ENCODE measurements at regions not wholly inside any gene's neighbourhood (a gene's known extent, or its start where the extent isn't known, plus 50 kb on each side); places are given as distances from the start of the nearest gene placed in this dataset.

DNA sequence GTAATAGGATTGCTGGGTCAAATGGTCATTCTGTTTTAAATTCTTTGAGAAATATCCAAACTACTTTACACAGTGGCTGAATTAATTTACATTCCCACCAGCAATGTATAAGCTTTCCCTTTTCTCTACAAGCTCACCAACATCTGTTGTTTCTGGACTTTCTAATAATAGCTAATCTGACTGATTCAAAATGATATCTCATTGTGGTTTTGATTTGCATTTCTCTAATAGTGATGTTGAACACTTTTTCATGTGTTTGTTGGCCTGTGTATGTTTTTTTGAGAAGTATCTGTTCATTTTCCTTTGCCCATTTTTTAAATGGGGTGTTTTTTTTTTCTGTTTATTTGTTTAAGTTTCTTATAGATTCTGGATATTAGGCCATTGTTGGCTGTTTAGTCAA is 659.0 kb upstream of the GNPDA2 start:
- Histone ChIP-seq H3K27me3 (ENCODE audit: control insufficient read depth in 1 of 2, insufficient read depth in 1 of 2, low read length in 2 of 2) (no peaks in the 10 kb centered on the region), H3K27ac (ENCODE audit: low read length, poor library complexity, severe bottlenecking) (no peak overlapping the region), H4K8ac (ENCODE audit: low read length) (no peak overlapping the region), H3K18ac (ENCODE audit: low read depth in 1 of 2, low read length in 2 of 2) (no peak overlapping the region), H2AFZ (ENCODE audit: low read depth, low read length) (no peak overlapping the region), H4K91ac (ENCODE audit: low read length) (no peak overlapping the region), H3K4me2 (ENCODE audit: low read length, poor library complexity, severe bottlenecking) (no peak overlapping the region), H3K4me3 (ENCODE audit: insufficient read depth in 1 of 2, low read depth in 1 of 2, low read length in 2 of 2) (no peak overlapping the region), H2BK5ac (ENCODE audit: low read depth, low read length, poor library complexity, severe bottlenecking) (no peak overlapping the region), H3K9me3 (ENCODE audit: control insufficient read depth, low read length) (no peaks in the 10 kb centered on the region), H2BK12ac (ENCODE audit: low read length in 2 of 2) (no peak overlapping the region), H3K9ac (ENCODE audit: low read length) (no peak overlapping the region), H2AK5ac (ENCODE audit: low read length, severe bottlenecking) (no peak overlapping the region), H3K4me1 (ENCODE audit: control insufficient read depth, insufficient read depth, low read depth, low read length) (no peaks in the 10 kb centered on the region), H2BK15ac (ENCODE audit: low read depth, poor library complexity, severe bottlenecking) (no peak overlapping the region), H3K4ac (ENCODE audit: low read depth in 1 of 2, low read length in 2 of 2) (no peak overlapping the region), H2BK120ac (ENCODE audit: low read depth, low read length) (no peak overlapping the region), H3K79me1 (replicated peaks; ENCODE audit: low read length, poor library complexity, severe bottlenecking) (no peaks in the 10 kb centered on the region), H3K23ac (ENCODE audit: low read length in 2 of 2) (no peak overlapping the region), H3K14ac (ENCODE audit: low read length in 2 of 2) (no peak overlapping the region), H3K36me3 (ENCODE audit: control insufficient read depth in 1 of 2, insufficient read depth in 2 of 2, low read depth in 1 of 2, low read length in 2 of 2) (no peaks in the 10 kb centered on the region)
- no peak for DNase-seq

DNA sequence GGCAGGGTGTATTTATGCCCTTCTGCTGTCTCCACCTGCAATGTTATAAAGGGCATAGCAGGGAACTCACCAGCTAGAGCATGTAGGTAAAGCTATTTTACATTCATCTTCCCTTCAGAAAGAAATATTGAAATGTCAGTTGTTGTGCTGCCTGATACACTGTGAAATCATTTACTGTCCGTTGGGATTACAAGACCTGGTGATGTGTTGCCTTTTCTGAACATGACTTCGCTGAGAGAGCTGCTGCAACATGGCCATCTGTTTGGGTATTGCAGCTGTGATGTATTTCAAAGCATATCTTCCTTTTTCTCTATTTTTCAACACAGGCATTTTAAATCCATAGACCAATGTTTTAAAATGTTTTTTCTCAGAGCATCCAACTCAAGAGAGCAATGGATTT is 644.1 kb upstream of the GNPDA2 start:
- Histone ChIP-seq H3K18ac (ENCODE audit: low read depth in 1 of 2, low read length in 2 of 2) (no peak overlapping the region), H4K91ac (ENCODE audit: low read length) (no peak overlapping the region), H2AFZ (ENCODE audit: low read depth, low read length) (no peak overlapping the region), H2BK12ac (ENCODE audit: low read length in 2 of 2) (no peak overlapping the region), H2AK5ac (ENCODE audit: low read length, severe bottlenecking) (no peak overlapping the region), H3K4me1 (ENCODE audit: control insufficient read depth, insufficient read depth, low read depth, low read length) (no peaks in the 10 kb centered on the region), H3K9ac (ENCODE audit: low read length) (no peak overlapping the region), H2BK5ac (ENCODE audit: low read depth, low read length, poor library complexity, severe bottlenecking) (no peak overlapping the region), H3K4ac (ENCODE audit: low read depth in 1 of 2, low read length in 2 of 2) (no peak overlapping the region), H3K4me3 (ENCODE audit: insufficient read depth in 1 of 2, low read depth in 1 of 2, low read length in 2 of 2) (no peak overlapping the region), H3K79me1 (replicated peaks; ENCODE audit: low read length, poor library complexity, severe bottlenecking) (no peaks in the 10 kb centered on the region), H3K4me2 (ENCODE audit: low read length, poor library complexity, severe bottlenecking) (no peak overlapping the region), H3K23ac (ENCODE audit: low read length in 2 of 2) (no peak overlapping the region), H4K8ac (ENCODE audit: low read length) (no peak overlapping the region), H3K27ac (ENCODE audit: low read length, poor library complexity, severe bottlenecking) (no peak overlapping the region), H3K27me3 (ENCODE audit: control insufficient read depth in 1 of 2, insufficient read depth in 1 of 2, low read length in 2 of 2) (no peaks in the 10 kb centered on the region), H3K36me3 (ENCODE audit: control insufficient read depth in 1 of 2, insufficient read depth in 2 of 2, low read depth in 1 of 2, low read length in 2 of 2) (no peaks in the 10 kb centered on the region), H3K14ac (ENCODE audit: low read length in 2 of 2) (no peak overlapping the region), H2BK120ac (ENCODE audit: low read depth, low read length) (no peak overlapping the region), H2BK15ac (ENCODE audit: low read depth, poor library complexity, severe bottlenecking) (no peak overlapping the region), H3K9me3 (ENCODE audit: control insufficient read depth, low read length) (no peaks in the 10 kb centered on the region)
- no peak for DNase-seq
- WGBS, result 50% methylated on average over 1 of the region's 2 CpGs

DNA sequence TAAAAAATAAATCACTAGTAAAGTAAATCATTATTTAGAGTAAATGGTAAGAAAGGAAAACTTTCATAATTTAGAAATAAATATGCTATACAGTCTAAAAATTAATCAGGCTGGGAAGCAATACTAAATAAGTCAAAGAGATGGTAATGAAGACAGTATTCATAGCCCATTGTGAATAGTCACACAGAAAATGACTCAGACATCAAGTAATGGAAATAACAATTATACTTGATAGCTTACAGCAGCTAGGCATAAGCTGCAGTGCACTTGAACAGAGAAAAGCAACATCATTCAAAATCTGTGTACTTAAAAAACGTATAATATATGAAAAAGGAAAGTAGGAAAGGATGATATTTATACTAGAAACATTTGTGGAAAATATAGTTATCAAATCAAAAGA is 642.5 kb upstream of the GNPDA2 start:
- H4K8ac ChIP-seq (ENCODE audit: low read length), result no peak overlapping the region
- H3K9me3 ChIP-seq (ENCODE audit: control insufficient read depth, low read length), result no peaks in the 10 kb centered on the region
- no CpG with 5 or more reads among the region's 1 CpG for WGBS
- no peaks in the 10 kb centered on the region for H3K27me3 ChIP-seq (ENCODE audit: control insufficient read depth in 1 of 2, insufficient read depth in 1 of 2, low read length in 2 of 2)
- H3K18ac ChIP-seq (ENCODE audit: low read depth in 1 of 2, low read length in 2 of 2), result no peak overlapping the region
- H3K4me2 ChIP-seq (ENCODE audit: low read length, poor library complexity, severe bottlenecking), result no peak overlapping the region
- H3K4me1 ChIP-seq (ENCODE audit: control insufficient read depth, insufficient read depth, low read depth, low read length), result no peaks in the 10 kb centered on the region
- no peak overlapping the region for H2BK15ac ChIP-seq (ENCODE audit: low read depth, poor library complexity, severe bottlenecking)
- H2AFZ ChIP-seq (ENCODE audit: low read depth, low read length), result no peak overlapping the region
- no peak overlapping the region for H3K9ac ChIP-seq (ENCODE audit: low read length)
- no peak overlapping the region for H3K14ac ChIP-seq (ENCODE audit: low read length in 2 of 2)
- no peaks in the 10 kb centered on the region for H3K36me3 ChIP-seq (ENCODE audit: control insufficient read depth in 1 of 2, insufficient read depth in 2 of 2, low read depth in 1 of 2, low read length in 2 of 2)
- H3K4me3 ChIP-seq (ENCODE audit: insufficient read depth in 1 of 2, low read depth in 1 of 2, low read length in 2 of 2), result no peak overlapping the region
- H2BK12ac ChIP-seq (ENCODE audit: low read length in 2 of 2), result no peak overlapping the region
- no peak overlapping the region for H2BK5ac ChIP-seq (ENCODE audit: low read depth, low read length, poor library complexity, severe bottlenecking)
- H4K91ac ChIP-seq (ENCODE audit: low read length), result no peak overlapping the region
- H3K79me1 ChIP-seq (replicated peaks; ENCODE audit: low read length, poor library complexity, severe bottlenecking), result no peaks in the 10 kb centered on the region
- no peak overlapping the region for H3K4ac ChIP-seq (ENCODE audit: low read depth in 1 of 2, low read length in 2 of 2)
- H2AK5ac ChIP-seq (ENCODE audit: low read length, severe bottlenecking), result no peak overlapping the region
- DNase-seq, result no peak
- H3K27ac ChIP-seq (ENCODE audit: low read length, poor library complexity, severe bottlenecking), result no peak overlapping the region
- no peak overlapping the region for H2BK120ac ChIP-seq (ENCODE audit: low read depth, low read length)
- no peak overlapping the region for H3K23ac ChIP-seq (ENCODE audit: low read length in 2 of 2)

DNA sequence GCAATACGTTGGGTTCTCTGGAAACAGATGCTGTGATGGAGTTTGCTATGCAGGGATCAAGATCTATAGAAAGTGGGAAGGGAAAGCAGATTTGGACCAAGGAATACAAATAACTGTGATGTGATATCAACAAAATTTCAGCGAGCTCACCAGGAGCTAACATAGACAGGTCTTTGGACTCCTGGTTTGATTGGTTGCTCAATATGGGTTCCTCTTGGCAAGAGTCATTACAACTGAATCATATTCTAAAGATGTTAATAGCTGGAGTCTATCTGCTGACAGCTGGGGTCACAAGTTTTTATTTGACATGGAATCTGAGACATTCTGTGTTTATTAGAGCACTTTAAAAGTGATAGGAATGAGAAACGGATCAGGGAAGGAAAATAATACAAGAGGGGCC is 637.6 kb upstream of the GNPDA2 start:
- no peak for DNase-seq
- 80% methylated on average over 3 of the region's 3 CpGs for WGBS
- H3K36me3 ChIP-seq (ENCODE audit: control insufficient read depth in 1 of 2, insufficient read depth in 2 of 2, low read depth in 1 of 2, low read length in 2 of 2), result no peaks in the 10 kb centered on the region
- no peaks in the 10 kb centered on the region for H3K79me1 ChIP-seq (replicated peaks; ENCODE audit: low read length, poor library complexity, severe bottlenecking)
- H2BK5ac ChIP-seq (ENCODE audit: low read depth, low read length, poor library complexity, severe bottlenecking), result no peak overlapping the region
- no peak overlapping the region for H2BK15ac ChIP-seq (ENCODE audit: low read depth, poor library complexity, severe bottlenecking)
- H2BK12ac ChIP-seq (ENCODE audit: low read length in 2 of 2), result no peak overlapping the region
- no peak overlapping the region for H3K14ac ChIP-seq (ENCODE audit: low read length in 2 of 2)
- H3K27ac ChIP-seq (ENCODE audit: low read length, poor library complexity, severe bottlenecking), result no peak overlapping the region
- no peak overlapping the region for H4K91ac ChIP-seq (ENCODE audit: low read length)
- no peak overlapping the region for H3K18ac ChIP-seq (ENCODE audit: low read depth in 1 of 2, low read length in 2 of 2)
- no peaks in the 10 kb centered on the region for H3K4me1 ChIP-seq (ENCODE audit: control insufficient read depth, insufficient read depth, low read depth, low read length)
- no peak overlapping the region for H3K9ac ChIP-seq (ENCODE audit: low read length)
- H3K4ac ChIP-seq (ENCODE audit: low read depth in 1 of 2, low read length in 2 of 2), result no peak overlapping the region
- no peak overlapping the region for H2AK5ac ChIP-seq (ENCODE audit: low read length, severe bottlenecking)
- no peak overlapping the region for H3K4me3 ChIP-seq (ENCODE audit: insufficient read depth in 1 of 2, low read depth in 1 of 2, low read length in 2 of 2)
- H3K23ac ChIP-seq (ENCODE audit: low read length in 2 of 2), result no peak overlapping the region
- H4K8ac ChIP-seq (ENCODE audit: low read length), result no peak overlapping the region
- no peaks in the 10 kb centered on the region for H3K27me3 ChIP-seq (ENCODE audit: control insufficient read depth in 1 of 2, insufficient read depth in 1 of 2, low read length in 2 of 2)
- no peak overlapping the region for H3K4me2 ChIP-seq (ENCODE audit: low read length, poor library complexity, severe bottlenecking)
- no peak overlapping the region for H2AFZ ChIP-seq (ENCODE audit: low read depth, low read length)
- no peak overlapping the region for H2BK120ac ChIP-seq (ENCODE audit: low read depth, low read length)
- no peaks in the 10 kb centered on the region for H3K9me3 ChIP-seq (ENCODE audit: control insufficient read depth, low read length)

Data from mesenchymal stem cell (in vitro differentiated cells and primary cell).